Astrocyte of the hippocampus (primary cell): ENCODE measurements at regions not wholly inside any gene's neighbourhood (a gene's known extent, or its start where the extent isn't known, plus 50 kb on each side); places are given as distances from the start of the nearest gene placed in this dataset.
"Not testable (repeated sequence)": the region's sequence is repeated elsewhere in the genome, so short reads cannot be mapped to it uniquely, and the experiment has no call there.

Experiments used
- DNase-seq: peaks from one replicate; pipeline ENCODE4 v3.0.0; 2011; ENCODE audit warnings: low read depth, low spot score

GRCh38 chr10:64011912-64012714 lies 490.9 kb downstream of the REEP3 start:
- DNase-seq: peak; percentile 64

GRCh38 chr10:64014281-64014680 lies 493.1 kb downstream of the REEP3 start:
- DNase-seq: no peak

GRCh38 chr10:64023926-64024470 lies 502.8 kb downstream of the REEP3 start:
- no peak for DNase-seq

- peak; percentile 3 for DNase-seq
These were observed 512.5 kb downstream of the REEP3 start for GRCh38 chr10:64033711-64034110.

- DNase-seq: peak; percentile 66
These were observed 515.2 kb downstream of the REEP3 start for GRCh38 chr10:64036321-64036930.

GRCh38 chr10:64037071-64037661 lies 516.0 kb downstream of the REEP3 start:
- peak; percentile 10 for DNase-seq

- no peak for DNase-seq
These were observed 516.9 kb downstream of the REEP3 start for GRCh38 chr10:64038107-64038506.

- peak; percentile 41 for DNase-seq
These were observed 518.0 kb downstream of the REEP3 start for GRCh38 chr10:64039198-64039597.

- no peak for DNase-seq
These were observed 519.6 kb downstream of the REEP3 start for GRCh38 chr10:64040781-64041180.

- peak; percentile 81 for DNase-seq
These were observed 520.2 kb downstream of the REEP3 start for GRCh38 chr10:64041185-64041988.

- DNase-seq: no peak
These were observed 520.8 kb downstream of the REEP3 start for GRCh38 chr10:64041989-64042490.

- DNase-seq: no peak
These were observed 522.9 kb downstream of the REEP3 start for GRCh38 chr10:64044098-64044497.

GRCh38 chr10:64044957-64045632 lies 523.9 kb downstream of the REEP3 start:
- not testable (repeated sequence) for DNase-seq

- DNase-seq: no peak
These were observed 533.2 kb downstream of the REEP3 start for GRCh38 chr10:64054392-64054791.

GRCh38 chr10:64059884-64060283 lies 538.7 kb downstream of the REEP3 start:
- no peak for DNase-seq

GRCh38 chr10:64060389-64060788 lies 539.2 kb downstream of the REEP3 start:
- DNase-seq: no peak

- no peak for DNase-seq
These were observed 541.6 kb downstream of the REEP3 start for GRCh38 chr10:64062793-64063192.

- no peak for DNase-seq
These were observed 545.9 kb downstream of the REEP3 start for GRCh38 chr10:64067009-64067606.

GRCh38 chr10:64067859-64068258 lies 546.7 kb downstream of the REEP3 start:
- DNase-seq: no peak

GRCh38 chr10:64070241-64070640 lies 549.0 kb downstream of the REEP3 start:
- DNase-seq: no peak
